ENCODE measurements at regions not wholly inside any gene's neighbourhood (a gene's known extent, or its start where the extent isn't known, plus 50 kb on each side); places are given as distances from the start of the nearest gene placed in this dataset.
"Not testable (repeated sequence)": the region's sequence is repeated elsewhere in the genome, so short reads cannot be mapped to it uniquely, and the experiment has no call there.

DNA sequence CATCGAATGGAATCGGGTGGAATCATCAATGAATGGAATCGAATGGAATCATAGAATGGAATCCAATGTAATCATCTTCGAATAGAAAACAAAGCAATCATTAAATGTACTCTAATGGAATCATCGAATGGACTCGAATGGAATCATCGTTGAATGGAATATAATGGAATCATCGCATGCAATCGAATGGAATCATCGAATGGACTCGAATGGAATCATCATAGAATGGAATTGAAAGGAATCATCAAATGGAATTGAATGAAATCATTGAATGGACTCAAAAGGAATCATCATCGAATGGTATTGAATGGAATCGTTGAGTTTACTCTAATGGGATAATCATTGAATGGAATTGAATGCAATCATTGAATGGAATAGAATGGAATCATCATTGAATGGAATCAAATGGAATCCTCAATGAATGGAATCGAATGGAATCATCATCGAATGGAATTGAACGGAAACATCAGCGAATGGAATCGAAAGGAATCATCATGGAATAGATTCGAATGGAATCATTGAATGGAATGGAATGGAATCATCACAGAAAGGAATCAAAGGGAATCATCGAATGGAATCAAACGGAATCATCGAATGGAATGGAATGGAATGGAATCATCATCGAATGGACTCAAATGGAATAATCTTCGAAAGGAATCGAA is 234.9 kb downstream of the SHCBP1 start:
- DNase-seq (ENCODE audit: low spot score); ATAC-seq (ENCODE audit: low FRiP score): not testable (repeated sequence)

DNA sequence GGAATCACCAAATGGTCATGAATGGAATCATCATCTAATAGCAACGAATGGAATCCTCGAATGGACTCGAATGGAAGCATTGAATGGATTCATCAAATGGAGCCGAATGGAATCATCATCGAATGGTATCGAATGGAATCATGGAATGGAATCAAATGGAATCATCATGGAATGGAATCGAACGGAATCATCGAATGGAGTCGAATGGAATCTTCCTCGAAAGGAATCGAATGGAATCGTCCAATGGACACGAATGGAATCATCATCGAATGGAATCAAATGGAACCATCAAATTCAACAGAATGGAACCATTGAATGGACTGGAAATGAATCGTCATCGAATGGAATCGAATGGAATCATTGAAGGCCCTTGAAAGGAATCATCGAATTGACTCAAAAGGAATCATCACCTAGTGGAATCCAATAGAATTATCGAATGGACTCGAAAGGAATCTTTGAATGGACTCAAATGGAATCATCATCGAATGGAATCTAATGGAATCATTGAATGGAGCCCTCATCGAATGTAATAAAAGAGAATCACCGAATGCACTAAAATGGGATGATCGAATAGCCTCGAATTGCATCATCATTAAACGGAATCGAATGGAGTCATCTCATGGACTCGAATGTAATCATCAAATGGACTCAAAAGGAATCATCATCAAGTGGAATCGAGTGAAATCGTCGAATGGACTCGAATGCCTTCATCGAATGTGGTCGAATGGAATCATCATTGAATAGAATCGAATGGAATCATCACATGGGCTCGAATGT is 236.7 kb downstream of the SHCBP1 start:
- not testable (repeated sequence) for DNase-seq (ENCODE audit: low spot score); ATAC-seq (ENCODE audit: low FRiP score)

DNA sequence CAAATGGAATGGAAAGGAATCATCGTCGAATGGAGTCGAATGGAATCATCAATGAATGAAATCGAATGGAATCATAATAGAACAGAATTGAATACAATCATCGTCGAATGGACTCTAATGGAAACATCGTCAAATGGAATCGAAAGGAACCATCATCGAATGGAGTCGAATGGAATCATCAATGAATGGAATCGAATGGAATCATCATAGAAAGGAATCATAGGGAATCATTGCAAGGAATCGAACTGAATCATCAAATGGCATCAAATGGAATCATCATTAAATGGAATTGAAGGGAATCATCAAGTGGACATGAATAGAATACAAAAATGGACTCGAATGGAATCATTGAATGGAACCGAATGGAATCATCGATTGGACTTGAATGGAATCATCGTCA is 237.6 kb downstream of the SHCBP1 start:
- DNase-seq (ENCODE audit: low spot score); ATAC-seq (ENCODE audit: low FRiP score): not testable (repeated sequence)

DNA sequence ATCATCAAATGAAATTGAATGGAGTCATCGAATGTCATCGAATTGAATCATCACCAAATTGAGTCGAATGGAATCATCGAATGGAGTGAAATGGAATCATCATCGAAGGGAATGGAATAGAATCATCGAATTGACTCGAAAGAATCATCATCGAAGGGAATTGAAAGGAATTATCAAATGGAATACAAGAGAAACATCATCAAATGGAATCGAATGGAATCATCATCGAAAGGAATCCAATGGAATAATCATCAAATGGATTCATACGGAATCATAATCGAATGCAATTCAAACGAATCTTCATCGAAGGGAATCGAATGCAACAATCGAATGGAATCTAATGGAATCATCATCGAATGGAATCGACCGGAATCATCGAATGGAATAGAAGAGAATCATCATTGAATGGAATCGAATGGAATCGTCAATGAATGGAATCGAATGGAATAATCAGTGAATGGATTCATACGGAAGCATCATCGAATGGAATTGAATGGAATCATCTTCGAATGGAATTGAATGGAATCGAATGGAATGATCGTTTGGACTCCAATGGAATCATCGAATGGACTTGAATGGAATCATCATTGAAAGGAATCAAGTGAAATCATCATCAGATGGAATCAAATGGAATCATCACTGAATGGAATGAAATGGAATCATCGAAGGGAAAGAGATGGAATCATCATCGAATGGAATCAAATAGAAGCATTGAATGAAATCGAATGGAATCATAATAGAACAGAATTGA is 238.2 kb downstream of the SHCBP1 start:
- ATAC-seq (ENCODE audit: low FRiP score) = not testable (repeated sequence)

DNA sequence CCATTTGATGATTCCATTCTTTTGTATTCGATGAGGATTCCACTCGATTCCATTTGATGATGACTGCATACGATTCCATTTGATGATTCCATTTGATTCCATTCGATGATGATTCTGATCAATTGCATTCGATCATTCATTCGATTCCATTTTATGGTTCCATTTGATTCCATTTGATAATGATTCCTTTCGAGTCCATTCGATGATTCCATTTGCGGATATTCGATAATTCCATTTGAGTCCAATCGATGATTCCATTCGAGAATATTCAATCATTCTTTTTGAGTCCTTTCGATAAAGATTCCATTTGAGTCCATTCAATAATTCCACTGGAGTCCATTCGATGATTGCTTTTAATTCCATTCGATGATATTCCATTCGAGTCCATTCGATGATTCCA is 239.1 kb downstream of the SHCBP1 start:
- DNase-seq (ENCODE audit: low spot score); ATAC-seq (ENCODE audit: low FRiP score): not testable (repeated sequence)

More for the DNA sequence above, 238.2 kb downstream of the SHCBP1 start:
- not testable (repeated sequence) for DNase-seq (ENCODE audit: low spot score)

DNA sequence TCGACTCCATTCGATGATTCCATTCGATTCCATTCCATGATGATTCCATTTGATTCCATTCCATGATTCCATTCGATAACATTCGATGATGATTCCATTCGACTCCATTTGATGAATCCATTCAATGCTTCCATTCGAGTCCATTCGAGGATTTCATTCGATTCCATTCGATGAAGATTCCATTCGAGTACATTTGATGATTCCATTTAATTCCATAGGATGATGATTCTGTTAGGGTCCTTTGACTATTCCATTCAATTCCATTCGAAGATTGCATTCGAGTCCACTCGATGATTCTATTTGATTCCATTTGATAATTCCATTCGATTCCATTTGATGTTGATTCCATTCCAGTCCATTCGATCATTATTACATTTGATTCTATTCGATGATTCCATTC is 239.8 kb downstream of the SHCBP1 start:
- ATAC-seq (ENCODE audit: low FRiP score); DNase-seq (ENCODE audit: low spot score): not testable (repeated sequence)

Data from omental fat pad (tissue), 1 donor.